Liver (tissue), 8 donors: ENCODE measurements at regions not wholly inside any gene's neighbourhood (a gene's known extent, or its start where the extent isn't known, plus 50 kb on each side); places are given as distances from the start of the nearest gene placed in this dataset.
A peak's percentile ranks its signal among the peaks of the same experiment; 100 is the strongest.

Experiments
- DNase-seq: peaks from one replicate; pipeline ENCODE4 v3.0.0-alpha.2; 2017; ENCODE audit warnings: low spot score
- H3K27ac ChIP-seq, 2 donors: one replicate each; pipeline ENCODE4 v1.7.0; 2013; ENCODE audit warnings: inconsistent platforms in 2 of 2, low read length in 2 of 2, control low read depth in 1 of 2, low read depth in 1 of 2, mild to moderate bottlenecking in 1 of 2
- H3K27me3 ChIP-seq, 4 donors: one replicate each; pipeline versions ENCODE4 v1.6.1 to v1.7.0; 2013; ENCODE audit warnings: low read length in 3 of 4, inconsistent platforms in 1 of 4, mild to moderate bottlenecking in 1 of 4, moderate library complexity in 1 of 4; ENCODE audit not compliant: control insufficient read depth in 4 of 4, insufficient read depth in 4 of 4
- H3K36me3 ChIP-seq, 4 donors: one replicate each; pipeline versions ENCODE4 v1.6.1 to v1.7.0; 2013; ENCODE audit warnings: low read length in 3 of 4, mild to moderate bottlenecking in 3 of 4, low read depth in 1 of 4, moderate library complexity in 1 of 4; ENCODE audit not compliant: control insufficient read depth in 4 of 4, insufficient read depth in 3 of 4
- H3K4me1 ChIP-seq, 4 donors: one replicate each; pipeline versions ENCODE4 v1.6.1 to v1.7.0; 2013; ENCODE audit warnings: low read length in 3 of 4, mild to moderate bottlenecking in 3 of 4, moderate library complexity in 1 of 4; ENCODE audit not compliant: control insufficient read depth in 4 of 4, insufficient read depth in 4 of 4
- H3K4me3 ChIP-seq, 3 donors: one replicate each; pipeline versions ENCODE4 v1.6.1 to v1.7.0; 2013; ENCODE audit warnings: low read length in 3 of 3, control low read depth in 1 of 3, low read depth in 1 of 3, mild to moderate bottlenecking in 1 of 3
- H3K9ac ChIP-seq, 2 donors: one replicate each; pipeline ENCODE4 v1.7.0; 2013; ENCODE audit warnings: low read length in 2 of 2, mild to moderate bottlenecking in 2 of 2, moderate library complexity in 2 of 2, control low read depth in 1 of 2, low read depth in 1 of 2
- H3K9me3 ChIP-seq, 4 donors: one replicate each; pipeline versions ENCODE4 v1.6.1 to v1.7.0; 2013; ENCODE audit warnings: low read length in 3 of 4; ENCODE audit not compliant: control insufficient read depth in 4 of 4
- ATF3 ChIP-seq: IDR thresholded peaks from 2 replicates; pipeline ENCODE4 v1.6.1; 2016; ENCODE audit warnings: antibody characterized with exemption
- CTCF ChIP-seq: fragments of 150-350 bp; IDR thresholded peaks from 2 replicates; pipeline ENCODE4 v1.5.1; 2017; ENCODE audit warnings: improper control_type of control experiment, low read depth, low read length; ENCODE audit not compliant: missing input control
- EGR1 ChIP-seq, 2 donors: IDR thresholded peaks; 2 replicates each; pipeline ENCODE4 v1.6.1; 2016 to 2018; ENCODE audit warnings: antibody characterized with exemption in 2 of 2, low read depth in 2 of 2
- FOXA1 ChIP-seq: IDR thresholded peaks from 2 replicates; pipeline ENCODE4 v1.6.1; 2016; ENCODE audit warnings: antibody characterized with exemption
- FOXA2 ChIP-seq: IDR thresholded peaks from 2 replicates; pipeline ENCODE4 v1.6.1; 2016; ENCODE audit warnings: antibody characterized with exemption
- GABPA ChIP-seq, 2 donors: IDR thresholded peaks in 1 of 2; conservative IDR thresholded peaks in 1 of 2; 2 replicates each; pipeline ENCODE4 v1.6.1; 2016; ENCODE audit warnings: antibody characterized with exemption in 2 of 2, mild to moderate bottlenecking in 1 of 2, moderate library complexity in 1 of 2
- HNF4A ChIP-seq, 2 donors: conservative IDR thresholded peaks; 2 replicates each; pipeline ENCODE4 v1.6.1; 2016; ENCODE audit warnings: antibody characterized with exemption in 2 of 2, mild to moderate bottlenecking in 2 of 2
- HNF4G ChIP-seq: IDR thresholded peaks from 2 replicates; pipeline ENCODE4 v1.6.1; 2016; ENCODE audit warnings: antibody characterized with exemption
- JUND ChIP-seq, 2 donors: IDR thresholded peaks; 2 replicates each; pipeline ENCODE4 v1.6.1; 2016; ENCODE audit warnings: antibody characterized with exemption in 2 of 2
- MAX ChIP-seq: IDR thresholded peaks from 2 replicates; pipeline ENCODE4 v1.6.1; 2016; ENCODE audit warnings: antibody characterized with exemption
- NR2F2 ChIP-seq: IDR thresholded peaks from 2 replicates; pipeline ENCODE4 v1.6.1; 2016; ENCODE audit warnings: antibody characterized with exemption
- RAD21 ChIP-seq, 2 donors: IDR thresholded peaks; 2 replicates each; pipeline ENCODE4 v1.6.1; 2016; ENCODE audit warnings: antibody characterized with exemption in 2 of 2, mild to moderate bottlenecking in 2 of 2
- REST ChIP-seq: IDR thresholded peaks from 2 replicates; pipeline ENCODE4 v1.6.1; 2016; ENCODE audit warnings: antibody characterized with exemption, mild to moderate bottlenecking
- RXRA ChIP-seq, 2 donors: IDR thresholded peaks; 2 replicates each; pipeline ENCODE4 v1.6.1; 2017 to 2018; ENCODE audit warnings: antibody characterized with exemption in 2 of 2, mild to moderate bottlenecking in 1 of 2
- SP1 ChIP-seq: IDR thresholded peaks from 2 replicates; pipeline ENCODE4 v1.6.1; 2018; ENCODE audit warnings: antibody characterized with exemption, mild to moderate bottlenecking
- TAF1 ChIP-seq: conservative IDR thresholded peaks from 2 replicates; pipeline ENCODE4 v1.6.1; 2016; ENCODE audit warnings: antibody characterized with exemption, mild to moderate bottlenecking
- YY1 ChIP-seq: IDR thresholded peaks from 2 replicates; pipeline ENCODE4 v1.6.1; 2016; ENCODE audit warnings: antibody characterized with exemption, mild to moderate bottlenecking
- ZBTB33 ChIP-seq: IDR thresholded peaks from 2 replicates; pipeline ENCODE4 v1.6.1; 2016; ENCODE audit warnings: antibody characterized with exemption
- WGBS: extraction: QIAGEN DNeasy Blood & Tissue Kit; methylation state at CpG from one replicate; pipeline ENCODE4 v1.1.7; 2013; 5-methylcytosine and 5-hydroxymethylcytosine counted together
- donor health status: healthy.
- donor health status: healthy.
- donor health status: healthy.
- donor health status: healthy.
- donor health status: healthy.

- Histone ChIP-seq H3K36me3 (no peaks in the 10 kb centered on the region), H3K9me3 (no peaks in the 10 kb centered on the region), H3K27me3 (no peaks in the 10 kb centered on the region), H3K4me1 (peaks cover 1 to 20% (median 14%) of the 10 kb centered on the region in 4 donors), H3K4me3 (no peak overlapping the region), H3K27ac (no peak overlapping the region), H3K9ac (no peak overlapping the region)
- no peak for TF ChIP-seq RXRA (IDR thresholded peaks at IDR 0.05)
- no peak for TF ChIP-seq ATF3
- TF ChIP-seq TAF1: no peak
- TF ChIP-seq HNF4G: no peak
- no peak for TF ChIP-seq EGR1 (IDR thresholded peaks at IDR 0.05; ENCODE audit: low read depth in 2 of 2)
- no peak for TF ChIP-seq NR2F2
- no peak for TF ChIP-seq HNF4A (conservative IDR thresholded peaks at IDR 0.05)
- no peak for TF ChIP-seq RAD21 (IDR thresholded peaks at IDR 0.05)
- TF ChIP-seq GABPA (IDR thresholded peaks at IDR 0.05 in 1 of 2, conservative IDR thresholded peaks at IDR 0.05 in 1 of 2): no peak
- no peak for TF ChIP-seq JUND (IDR thresholded peaks at IDR 0.05)
- TF ChIP-seq FOXA2: no peak
- WGBS: 94% methylated on average over 4 of the region's 4 CpGs
- DNase-seq: no peak
Measured at GRCh38 chr3:22157848-22158247, 406.8 kb upstream of the ZNF385D start.

- peak overlapping the region in 1 of 2 donors; percentile 23 for H3K27ac ChIP-seq
- 40% methylated on average over 5 of the region's 5 CpGs for WGBS
- H3K9me3 ChIP-seq: no peaks in the 10 kb centered on the region
Measured at GRCh38 chr3:22159004-22159695, 408.1 kb upstream of the ZNF385D start.

More at GRCh38 chr3:22159004-22159695, 408.1 kb upstream of the ZNF385D start:
- peaks cover 1 to 20% (median 14%) of the 10 kb centered on the region in 4 donors for H3K4me1 ChIP-seq
- no peak for DNase-seq
- H3K36me3 ChIP-seq: no peaks in the 10 kb centered on the region
- no peak overlapping the region for H3K4me3 ChIP-seq
- H3K27me3 ChIP-seq: no peaks in the 10 kb centered on the region
- no peak overlapping the region for H3K9ac ChIP-seq
- TF ChIP-seq EGR1 (IDR thresholded peaks at IDR 0.05; ENCODE audit: low read depth in 2 of 2): peak in 1 of 2 donors; percentile 49
- TF ChIP-seq GABPA (IDR thresholded peaks at IDR 0.05 in 1 of 2, conservative IDR thresholded peaks at IDR 0.05 in 1 of 2): no peak
- peak; percentile 78 for TF ChIP-seq ZBTB33
- no peak for TF ChIP-seq CTCF
- peak; percentile 85 for TF ChIP-seq SP1
- TF ChIP-seq TAF1: no peak
- TF ChIP-seq RXRA (IDR thresholded peaks at IDR 0.05): peak; percentile 90 to 94
- peak; percentile 41 for TF ChIP-seq MAX
- peak; percentile 66 for TF ChIP-seq FOXA2
- peak; percentile 41 for TF ChIP-seq FOXA1
- TF ChIP-seq REST: peak; percentile 57
- TF ChIP-seq HNF4G: no peak
- peak; percentile 50 to 54 for TF ChIP-seq RAD21 (IDR thresholded peaks at IDR 0.05)
- TF ChIP-seq NR2F2: no peak
- TF ChIP-seq HNF4A (conservative IDR thresholded peaks at IDR 0.05): peak; percentile 84 to 85
- peak; percentile 42 for TF ChIP-seq ATF3
- TF ChIP-seq JUND (IDR thresholded peaks at IDR 0.05): peak; percentile 73 to 81
- TF ChIP-seq YY1: peak; percentile 82
